HepG2 (cell line): ENCODE measurements at regions not wholly inside any gene's neighbourhood (a gene's known extent, or its start where the extent isn't known, plus 50 kb on each side); places are given as distances from the start of the nearest gene placed in this dataset.

ENCODE experiments used
- ATAC-seq: fragments of 200-7000 bp; cut with Tn5 transposase; 3 replicates; pipeline ENCODE4 v1.9.1; 2020; ENCODE audit warnings: mild to moderate bottlenecking, moderate library complexity
- BruUV-seq: library from RNA; stranded (reverse); fragments of 400-500 nt; replicated peaks from 2 replicates; lab custom pipeline; 2021; lab: Mats Ljungman, UMichigan
- CTCF ChIA-PET: fragments of 300-600 bp; formaldehyde crosslinking; extraction: SDS; loops from one replicate; lab custom pipeline; 2021; ENCODE audit warnings: low total read pairs, inconsistent platforms, low intra/inter-chr PET ratio; lab: Yijun Ruan, JAX
- POLR2A ChIA-PET: fragments of 350-600 bp; sonication (Branson Sonifier 250); formaldehyde crosslinking; loops from one replicate; lab custom pipeline; 2020; ENCODE audit warnings: antibody characterized with exemption, inconsistent platforms; lab: Yijun Ruan, JAX
- DNase-seq: peaks from one replicate; pipeline ENCODE4 v3.0.0-alpha.2; 2015; ENCODE audit warnings: low spot score
- FAIRE-seq: peaks from 3 replicates; lab custom pipeline; 2011; peaks lifted over from hg19 to GRCh38; lab: Jason Lieb, UNC
- H2AFZ ChIP-seq: one replicate; pipeline ENCODE4 v1.6.1; 2011; ENCODE audit warnings: low read length, inconsistent platforms
- H3K27ac ChIP-seq: fragments of 300-600 bp; 3 replicates; pipeline ENCODE4 v1.8.0; 2011; ENCODE audit warnings: mixed run types, mild to moderate bottlenecking, mixed read lengths, low read length, inconsistent platforms; ENCODE audit not compliant: insufficient read depth; ENCODE audit errors: extremely low read length
- H3K27me3 ChIP-seq, 2 experiments: fragments of 200-600 bp in 1 of 2; 2 replicates in 1 of 2; 3 replicates in 1 of 2; pipeline versions ENCODE4 v1.6.0 to v1.8.0; 2011; ENCODE audit warnings: low read length in 2 of 2, mild to moderate bottlenecking in 2 of 2, moderate library complexity in 2 of 2, inconsistent platforms in 1 of 2; ENCODE audit not compliant: insufficient read depth in 2 of 2, control insufficient read depth in 1 of 2
- H3K36me3 ChIP-seq, 2 experiments: fragments of 200-600 bp in 1 of 2; replicated peaks in 1 of 2; 2 replicates in 1 of 2; 3 replicates in 1 of 2; pipeline versions ENCODE4 v1.5.1 to v1.8.0; 2011; ENCODE audit warnings: low read length in 2 of 2, inconsistent platforms in 1 of 2; ENCODE audit not compliant: insufficient read depth in 2 of 2, control insufficient read depth in 1 of 2
- H3K4me1 ChIP-seq: 2 replicates; pipeline ENCODE4 v1.5.1; 2012; ENCODE audit warnings: low read length, inconsistent platforms; ENCODE audit not compliant: insufficient read depth
- H3K4me2 ChIP-seq: 2 replicates; pipeline ENCODE4 v1.6.0; 2011; ENCODE audit warnings: low read depth, low read length, inconsistent platforms
- H3K4me3 ChIP-seq, 3 experiments: fragments of 200-600 bp in 1 of 3; sonication (generic), shearing (Covaris generic) in 1 of 3; replicated peaks in 1 of 3; 2 replicates each; pipeline ENCODE4 v1.5.1; 2011 to 2016; ENCODE audit warnings: low read length in 3 of 3, inconsistent platforms in 2 of 3, low read depth in 2 of 3, mild to moderate bottlenecking in 2 of 3, control low read depth in 1 of 3, mixed read lengths in 1 of 3; ENCODE audit not compliant: insufficient read depth in 1 of 3
- H3K79me2 ChIP-seq: one replicate; pipeline ENCODE4 v1.6.1; 2011; ENCODE audit warnings: low read length, inconsistent platforms; ENCODE audit not compliant: insufficient read depth
- H3K9ac ChIP-seq: 2 replicates; pipeline ENCODE4 v1.6.0; 2011; ENCODE audit warnings: mild to moderate bottlenecking, low read depth, low read length, inconsistent platforms; ENCODE audit not compliant: insufficient read depth
- H3K9me3 ChIP-seq: 2 replicates; pipeline ENCODE4 v1.5.1; 2012; ENCODE audit warnings: mild to moderate bottlenecking, low read length
- H4K20me1 ChIP-seq: 2 replicates; pipeline ENCODE4 v1.6.0; 2011; ENCODE audit warnings: inconsistent platforms, mild to moderate bottlenecking, low read length, moderate library complexity; ENCODE audit not compliant: insufficient read depth
- ARNTL ChIP-seq: sonication (generic); formaldehyde crosslinking; IDR thresholded peaks from 2 replicates; pipeline ENCODE4 v1.4.0; 2020; ENCODE audit warnings: mild to moderate bottlenecking, missing genetic modification reagents
- ATAD3A ChIP-seq: sonication (generic); formaldehyde crosslinking; IDR thresholded peaks from 2 replicates; pipeline ENCODE4 v1.4.0; 2020; ENCODE audit warnings: missing genetic modification reagents
- CBX5 ChIP-seq: sonication (generic); formaldehyde crosslinking; IDR thresholded peaks from 2 replicates; pipeline ENCODE4 v1.4.0; 2020; ENCODE audit warnings: missing genetic modification reagents, borderline replicate concordance
- LCORL ChIP-seq, 2 experiments: fragments of 450-650 bp in 1 of 2; sonication (generic) in 1 of 2; formaldehyde crosslinking in 1 of 2; IDR thresholded peaks; 2 replicates each; pipeline versions ENCODE4 v1.5.0 to v1.6.1; 2017 to 2020; ENCODE audit warnings: antibody characterized with exemption in 1 of 2, missing genetic modification reagents in 1 of 2
- MATR3 ChIP-seq: sonication (generic); formaldehyde crosslinking; IDR thresholded peaks from 2 replicates; pipeline ENCODE4 v1.4.0; 2020; ENCODE audit warnings: missing genetic modification reagents
- MYC ChIP-seq: sonication (generic); formaldehyde crosslinking; IDR thresholded peaks from 2 replicates; pipeline ENCODE4 v1.9.0; 2021; ENCODE audit warnings: missing genetic modification reagents, borderline replicate concordance
- NFE2L2 ChIP-seq: fragments of 150-350 bp; IDR thresholded peaks from 2 replicates; pipeline ENCODE4 v1.6.1; 2014; ENCODE audit warnings: low read length
- POLR2AphosphoS5 ChIP-seq: IDR thresholded peaks from 2 replicates; pipeline ENCODE4 v1.6.1; 2012; ENCODE audit warnings: low read depth, low read length
- SKI ChIP-seq: fragments of 450-650 bp; IDR thresholded peaks from one replicate; pipeline ENCODE4 v1.6.1; 2018; ENCODE audit warnings: mild to moderate bottlenecking; ENCODE audit not compliant: partially characterized antibody
- SOX6 ChIP-seq, 2 experiments: fragments of 450-650 bp in 1 of 2; sonication (generic) in 1 of 2; formaldehyde crosslinking in 1 of 2; IDR thresholded peaks; 2 replicates each; pipeline versions ENCODE4 v1.4.0 to v1.6.1; 2017 to 2020; ENCODE audit warnings: antibody characterized with exemption in 1 of 2, mild to moderate bottlenecking in 1 of 2, missing genetic modification reagents in 1 of 2
- ZFAT ChIP-seq: sonication (generic); formaldehyde crosslinking; conservative IDR thresholded peaks from 2 replicates; pipeline ENCODE4 v1.8.1; 2023; ENCODE audit warnings: missing genetic modification reagents, inconsistent platforms
- ZNF18 ChIP-seq: sonication (generic); formaldehyde crosslinking; IDR thresholded peaks from 2 replicates; pipeline ENCODE4 v1.8.0; 2022; ENCODE audit warnings: mild to moderate bottlenecking, missing genetic modification reagents; ENCODE audit not compliant: insufficient replicate concordance
- ZNF547 ChIP-seq: sonication (generic); formaldehyde crosslinking; IDR thresholded peaks from 2 replicates; pipeline ENCODE4 v1.5.1; 2020; ENCODE audit warnings: mild to moderate bottlenecking, missing genetic modification reagents
- ZNF549 ChIP-seq: sonication (generic); formaldehyde crosslinking; IDR thresholded peaks from 2 replicates; pipeline ENCODE4 v1.5.0; 2020; ENCODE audit warnings: missing genetic modification reagents
- ZNF777 ChIP-seq: sonication (generic); formaldehyde crosslinking; IDR thresholded peaks from 2 replicates; pipeline ENCODE4 v1.4.0; 2020; ENCODE audit warnings: missing genetic modification reagents
- ZSCAN12 ChIP-seq: sonication (generic); formaldehyde crosslinking; IDR thresholded peaks from 2 replicates; pipeline ENCODE4 v1.9.0; 2021; ENCODE audit warnings: mild to moderate bottlenecking, missing genetic modification reagents
- WGBS: methylation state at CpG from one replicate; pipeline ENCODE4 v1.1.6; 2017; ENCODE audit warnings: low lambda C conversion rate; 5-methylcytosine and 5-hydroxymethylcytosine counted together
- in situ Hi-C: cut with HindIII; loops from 2 replicates; pipeline ENCODE4 v1.10.0; 2017; ENCODE audit warnings: low pct_unique_long_range_greater_than_20kb; ENCODE audit not compliant: extremely low pct_ligation_motif_present
- intact Hi-C: fragments of 100-400 bp; cut with micrococcal nuclease; formaldehyde crosslinking; loops from one replicate; pipeline ENCODE4 v1.10.0; 2022; ENCODE audit not compliant: unreplicated experiment

DNA sequence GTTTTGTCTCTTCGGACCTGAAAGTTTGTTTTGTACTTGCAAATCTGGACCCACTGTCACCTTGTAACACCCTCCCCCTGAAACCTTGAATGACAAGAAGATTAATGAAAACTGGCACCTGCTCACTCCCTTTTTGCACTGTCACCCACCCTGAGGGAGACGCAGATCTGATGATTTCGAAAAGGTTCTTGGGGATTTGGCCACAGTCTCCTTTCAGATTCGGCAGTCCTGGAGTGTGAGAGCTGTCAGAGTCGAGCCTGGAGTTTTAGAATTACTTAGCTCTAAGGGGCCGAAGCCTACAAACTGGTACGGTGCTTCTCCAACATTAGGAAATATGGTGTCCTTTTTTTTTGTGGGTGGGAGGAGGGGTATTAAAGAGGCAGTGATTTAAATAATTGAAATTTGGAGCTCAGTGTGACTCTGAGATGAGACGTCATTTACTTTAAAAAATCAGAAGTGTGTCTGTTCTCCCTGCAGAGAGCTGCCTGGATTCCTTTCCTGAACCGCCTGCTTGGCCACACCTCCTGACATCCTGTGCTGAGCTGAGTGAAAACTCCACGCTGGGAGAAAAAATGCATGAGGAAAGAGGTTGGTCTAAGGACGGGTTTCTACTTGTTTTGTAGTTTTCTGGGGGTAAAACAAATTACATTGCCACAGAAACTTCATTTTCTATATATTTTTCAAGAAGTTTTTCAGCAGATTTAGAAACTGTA is 447.0 kb upstream of the CDH4 start:
- BruUV-seq = no TSS peak
- H3K27ac ChIP-seq = no peak overlapping the region
- no peaks in the 10 kb centered on the region for H3K4me1 ChIP-seq
- FAIRE-seq = no peak
- no peaks in the 10 kb centered on the region for H4K20me1 ChIP-seq
- WGBS = 13% methylated on average over 11 of the region's 11 CpGs
- no peaks in the 10 kb centered on the region for H3K79me2 ChIP-seq
- no peak overlapping the region for H3K4me2 ChIP-seq
- no peak overlapping the region for H3K4me3 ChIP-seq
- H2AFZ ChIP-seq = no peak overlapping the region
- POLR2A ChIA-PET = no interaction called here
- no peak overlapping the region for H3K9ac ChIP-seq
- TF ChIP-seq ZFAT (CRISPR knock-in tag) (no peak), ZSCAN12 (CRISPR knock-in tag) (no peak), ZNF18 (CRISPR knock-in tag) (no peak), LCORL (IDR thresholded peaks at IDR 0.05) (no peak), LCORL (CRISPR knock-in tag; IDR thresholded peaks at IDR 0.05) (no peak), SKI (no peak), POLR2AphosphoS5 (no peak), MATR3 (CRISPR knock-in tag) (no peak), NFE2L2 (no peak), CBX5 (CRISPR knock-in tag) (no peak), MYC (no peak), ARNTL (CRISPR knock-in tag) (no peak), ZNF547 (no peak), ATAD3A (CRISPR knock-in tag) (no peak), SOX6 (IDR thresholded peaks at IDR 0.05) (no peak), SOX6 (CRISPR knock-in tag; IDR thresholded peaks at IDR 0.05) (no peak), ZNF549 (CRISPR knock-in tag) (no peak), ZNF777 (CRISPR knock-in tag) (no peak)
- intact Hi-C loops (no loop called here), in situ Hi-C loops (no loop called here)
- CTCF ChIA-PET = no interaction called here
- no peak for DNase-seq
- H3K36me3 ChIP-seq = no peaks in the 10 kb centered on the region
- H3K27me3 ChIP-seq = no peaks in the 10 kb centered on the region
- ATAC-seq = no peak
- H3K9me3 ChIP-seq = peaks cover 73% of the 10 kb centered on the region
